ENCODE measurements at regions not wholly inside any gene's neighbourhood (a gene's known extent, or its start where the extent isn't known, plus 50 kb on each side); places are given as distances from the start of the nearest gene placed in this dataset.

DNA sequence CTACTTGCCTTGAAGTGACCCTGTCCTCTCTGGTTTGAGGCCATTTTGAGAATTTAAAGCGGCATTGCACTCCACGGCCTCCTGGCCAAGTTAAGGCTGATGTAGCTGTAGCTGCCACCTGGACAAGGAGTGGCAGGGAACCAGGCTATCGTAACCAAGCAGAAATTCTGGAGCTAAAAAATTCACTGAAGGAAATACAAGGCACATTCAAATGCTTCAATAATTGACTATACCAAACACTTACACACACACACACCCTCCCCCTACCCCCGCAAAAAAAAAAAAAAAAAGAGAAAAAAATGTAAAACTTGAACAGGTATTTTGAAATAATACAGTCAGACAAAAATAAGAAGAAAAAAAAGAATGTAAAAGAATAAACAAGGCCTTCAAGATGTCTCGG lies 409.0 kb upstream of the SEMA3A start:
- TF ChIP-seq, protein P1, sequence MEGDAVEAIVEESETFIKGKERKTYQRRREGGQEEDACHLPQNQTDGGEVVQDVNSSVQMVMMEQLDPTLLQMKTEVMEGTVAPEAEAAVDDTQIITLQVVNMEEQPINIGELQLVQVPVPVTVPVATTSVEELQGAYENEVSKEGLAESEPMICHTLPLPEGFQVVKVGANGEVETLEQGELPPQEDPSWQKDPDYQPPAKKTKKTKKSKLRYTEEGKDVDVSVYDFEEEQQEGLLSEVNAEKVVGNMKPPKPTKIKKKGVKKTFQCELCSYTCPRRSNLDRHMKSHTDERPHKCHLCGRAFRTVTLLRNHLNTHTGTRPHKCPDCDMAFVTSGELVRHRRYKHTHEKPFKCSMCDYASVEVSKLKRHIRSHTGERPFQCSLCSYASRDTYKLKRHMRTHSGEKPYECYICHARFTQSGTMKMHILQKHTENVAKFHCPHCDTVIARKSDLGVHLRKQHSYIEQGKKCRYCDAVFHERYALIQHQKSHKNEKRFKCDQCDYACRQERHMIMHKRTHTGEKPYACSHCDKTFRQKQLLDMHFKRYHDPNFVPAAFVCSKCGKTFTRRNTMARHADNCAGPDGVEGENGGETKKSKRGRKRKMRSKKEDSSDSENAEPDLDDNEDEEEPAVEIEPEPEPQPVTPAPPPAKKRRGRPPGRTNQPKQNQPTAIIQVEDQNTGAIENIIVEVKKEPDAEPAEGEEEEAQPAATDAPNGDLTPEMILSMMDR (IDR thresholded peaks at IDR 0.05) = no peak
- TF ChIP-seq POLR2A (IDR thresholded peaks at IDR 0.05) (no peak), POLR2AphosphoS5 (IDR thresholded peaks at IDR 0.05) (no peak), EP300 (IDR thresholded peaks at IDR 0.05) (no peak)
